AG08396 (cell line): ENCODE measurements at regions not wholly inside any gene's neighbourhood (a gene's known extent, or its start where the extent isn't known, plus 50 kb on each side); places are given as distances from the start of the nearest gene placed in this dataset.
"Not testable (repeated sequence)": the region's sequence is repeated elsewhere in the genome, so short reads cannot be mapped to it uniquely, and the experiment has no call there.

Source experiments
- DNase-seq: peaks from one replicate; pipeline ENCODE4 v3.0.0; 2012; ENCODE audit warnings: low spot score, mixed read lengths

DNA sequence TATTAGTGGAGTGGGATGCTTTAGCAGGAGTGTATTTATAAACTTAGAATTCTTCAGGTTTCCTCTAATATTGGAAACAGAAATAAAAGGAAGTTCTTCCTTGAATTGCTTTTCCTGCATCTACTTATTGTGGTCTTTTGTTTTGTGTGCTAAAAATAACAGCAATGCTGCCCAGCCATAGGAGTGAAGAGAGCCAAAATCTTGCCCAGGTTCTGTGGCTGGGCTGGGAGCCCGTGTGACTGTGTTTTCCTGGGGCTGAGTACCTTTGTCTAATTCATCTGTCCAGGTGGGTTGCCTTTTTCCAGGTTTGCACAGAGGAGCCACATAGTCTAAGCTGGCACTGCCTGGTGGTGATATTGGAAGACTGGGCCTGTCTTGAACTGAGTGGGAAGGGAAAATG lies 179.7 kb upstream of the ADAMTSL1 start:
- no peak for DNase-seq

DNA sequence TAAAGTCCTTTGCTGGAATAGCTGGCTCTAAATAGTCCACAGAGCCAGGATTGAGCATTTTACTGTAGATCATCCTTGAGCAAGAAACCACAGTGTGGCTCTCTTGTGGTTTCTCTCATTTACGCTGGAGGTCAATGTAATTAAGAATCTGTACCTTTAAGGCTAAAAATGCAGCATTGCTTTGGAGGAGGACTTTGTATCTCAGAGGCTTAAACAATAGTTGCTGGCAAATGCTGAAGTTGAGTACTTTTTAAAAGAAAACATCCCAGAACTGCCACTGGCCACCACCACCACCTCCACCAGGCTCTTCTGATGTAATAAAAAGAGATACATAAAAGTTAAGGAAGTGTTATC lies 177.3 kb upstream of the ADAMTSL1 start:
- DNase-seq, result no peak

DNA sequence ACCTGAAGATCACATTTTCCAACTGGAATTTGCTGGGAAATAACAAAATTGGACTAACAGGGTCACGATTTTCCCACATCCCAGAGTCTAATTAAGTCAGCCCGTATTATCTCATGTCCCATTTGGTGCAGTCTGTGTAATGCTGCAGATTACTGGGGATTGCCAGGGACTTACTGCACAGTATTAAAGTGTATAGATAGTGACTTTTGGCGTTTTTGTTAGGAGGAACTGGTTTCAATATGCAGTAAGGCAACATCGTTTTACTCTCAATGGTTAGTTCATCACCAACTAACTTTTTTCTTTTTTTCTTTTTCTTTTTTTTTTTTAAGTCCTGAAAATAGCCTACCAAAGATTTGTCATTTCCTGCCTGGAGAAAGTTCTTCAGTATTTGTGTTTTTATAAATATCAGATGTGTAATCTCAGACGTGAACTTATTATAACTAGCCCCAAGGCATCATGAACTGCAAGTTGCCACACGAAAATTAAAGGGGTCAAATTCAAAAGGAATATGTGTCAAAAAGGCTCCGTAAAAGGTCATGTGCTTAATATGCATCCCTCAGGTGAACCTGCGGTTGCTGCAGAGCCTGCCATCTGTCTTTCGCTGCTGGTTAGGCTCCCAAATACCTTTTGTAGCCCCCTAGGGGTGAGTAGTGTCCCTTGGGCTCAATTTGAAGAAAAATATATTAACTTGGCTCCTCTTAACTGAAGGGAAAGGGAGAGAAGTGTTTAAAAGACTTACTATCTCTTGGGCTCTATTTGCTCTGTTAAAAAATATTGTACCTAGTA lies 176.7 kb upstream of the ADAMTSL1 start:
- peak; percentile 11 for DNase-seq

DNA sequence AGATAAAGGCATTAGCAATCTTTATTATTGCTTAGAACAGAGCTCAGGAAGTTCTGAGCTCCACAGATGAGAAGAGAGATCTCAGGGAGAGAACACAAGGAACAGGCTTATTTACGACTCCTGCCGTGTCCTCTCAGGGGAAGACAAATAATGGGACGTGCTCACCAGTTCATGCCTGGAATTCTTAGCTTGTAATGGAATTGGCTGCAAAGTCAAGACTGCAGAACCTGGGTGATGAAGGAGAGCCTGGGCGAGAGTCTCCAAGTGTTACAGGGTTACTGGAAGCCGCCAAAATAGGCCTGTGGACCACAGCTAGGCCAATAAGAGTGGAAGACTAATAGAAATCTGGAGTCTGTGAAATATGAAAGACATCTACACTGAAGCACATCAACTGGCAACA lies 174.5 kb upstream of the ADAMTSL1 start:
- DNase-seq, result no peak

DNA sequence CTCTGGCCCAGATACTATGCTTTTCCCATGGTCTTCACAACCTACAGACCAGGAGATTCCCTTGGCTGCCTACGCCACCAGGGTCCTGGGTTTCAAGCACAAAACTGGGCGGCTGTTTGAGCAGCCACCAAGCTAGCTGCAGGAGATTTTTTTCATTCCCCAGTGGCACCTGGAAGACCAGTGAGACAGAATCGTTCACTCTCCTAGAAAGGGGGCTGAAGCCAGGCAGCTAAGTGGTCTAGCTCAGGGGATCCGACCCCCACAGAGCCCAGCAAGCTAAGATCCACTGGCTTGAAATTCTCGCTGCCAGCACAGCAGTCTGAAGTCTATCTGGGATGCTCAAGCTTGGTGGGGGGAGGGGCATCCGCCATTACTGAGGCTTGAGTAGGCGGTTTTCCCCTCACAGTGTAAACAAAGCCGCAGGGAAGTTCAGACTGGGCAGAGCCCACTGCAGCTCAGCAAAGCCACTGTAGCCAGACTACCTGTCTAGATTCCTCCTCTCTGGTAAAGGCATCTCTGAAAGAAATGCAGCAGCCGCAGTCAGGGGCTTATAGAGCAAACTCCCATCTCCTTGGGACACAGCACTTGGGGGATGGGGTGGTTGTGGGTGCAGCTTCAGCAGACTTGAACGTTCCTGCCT lies 168.7 kb upstream of the ADAMTSL1 start:
- not testable (repeated sequence) for DNase-seq

- no peak for DNase-seq
These were observed 159.6 kb upstream of the ADAMTSL1 start for GRCh38 chr9:18314316-18314715.

- no peak for DNase-seq
These were observed 156.1 kb upstream of the ADAMTSL1 start for GRCh38 chr9:18317896-18318295.

GRCh38 chr9:18319918-18320445 lies 154.0 kb upstream of the ADAMTSL1 start:
- DNase-seq, result no peak

GRCh38 chr9:18324928-18325745 lies 148.8 kb upstream of the ADAMTSL1 start:
- DNase-seq, result no peak

DNA sequence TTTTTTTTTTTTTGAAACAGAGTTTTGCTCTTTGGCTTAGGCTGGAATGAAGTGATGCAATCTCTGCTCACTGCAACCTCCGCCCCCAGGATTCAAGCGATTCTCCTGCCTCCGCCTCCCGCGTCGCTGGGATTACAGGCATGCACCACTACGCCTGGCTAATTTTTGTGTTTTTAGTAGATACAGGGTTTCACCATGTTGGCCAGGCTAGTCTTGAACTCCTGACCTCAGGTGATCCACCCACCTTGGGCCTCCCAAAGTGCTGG lies 148.3 kb upstream of the ADAMTSL1 start:
- not testable (repeated sequence) for DNase-seq

GRCh38 chr9:18327121-18327520 lies 146.8 kb upstream of the ADAMTSL1 start:
- no peak for DNase-seq

GRCh38 chr9:18330401-18331309 lies 143.3 kb upstream of the ADAMTSL1 start:
- DNase-seq, result no peak

- no peak for DNase-seq
These were observed 142.7 kb upstream of the ADAMTSL1 start for GRCh38 chr9:18331310-18331684.

GRCh38 chr9:18331808-18332209 lies 142.1 kb upstream of the ADAMTSL1 start:
- no peak for DNase-seq

- DNase-seq, result no peak
These were observed 140.8 kb upstream of the ADAMTSL1 start for GRCh38 chr9:18333157-18333556.

GRCh38 chr9:18335825-18336224 lies 138.1 kb upstream of the ADAMTSL1 start:
- no peak for DNase-seq

GRCh38 chr9:18338042-18338441 lies 135.9 kb upstream of the ADAMTSL1 start:
- no peak for DNase-seq

DNA sequence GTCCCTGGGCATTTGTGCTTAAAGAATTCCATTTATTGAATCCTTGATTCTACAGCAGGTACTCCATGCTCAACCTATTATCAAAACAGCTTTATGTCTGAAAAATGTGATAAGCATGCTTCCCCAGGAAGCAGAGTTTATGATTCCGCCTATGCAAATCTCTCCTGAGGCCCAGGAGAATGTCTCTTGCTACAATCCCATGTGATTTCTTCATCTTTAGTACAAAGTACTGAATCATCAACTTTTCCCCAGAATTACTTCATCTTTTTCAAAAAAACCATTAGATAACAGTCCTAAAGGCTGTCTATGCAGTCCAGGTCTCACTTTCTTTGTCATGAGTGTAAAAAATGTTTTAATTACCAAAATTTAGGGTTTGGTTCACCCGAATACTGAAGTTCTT lies 130.2 kb upstream of the ADAMTSL1 start:
- DNase-seq, result no peak

DNA sequence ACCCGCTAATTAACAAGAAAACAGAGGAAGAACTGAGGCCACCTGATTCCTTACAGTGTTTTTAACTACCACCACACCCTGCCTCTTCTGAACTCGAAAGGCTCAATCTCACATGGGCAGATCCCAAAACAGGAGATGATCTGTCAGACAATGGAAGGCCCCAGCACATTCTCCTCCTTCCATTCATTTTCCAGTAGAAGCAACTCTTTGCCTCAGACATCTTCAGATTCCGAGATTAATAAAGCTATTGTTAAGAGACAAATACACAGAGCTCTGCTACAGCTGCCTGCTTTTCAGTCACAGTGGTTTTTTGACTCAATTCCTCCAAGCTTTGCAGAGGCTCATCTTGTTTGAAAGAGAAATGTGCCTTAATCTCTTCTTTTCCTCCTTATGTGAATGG lies 127.2 kb upstream of the ADAMTSL1 start:
- DNase-seq, result no peak

GRCh38 chr9:18347386-18348082 lies 126.4 kb upstream of the ADAMTSL1 start:
- DNase-seq, result no peak

GRCh38 chr9:18348083-18348475 lies 125.9 kb upstream of the ADAMTSL1 start:
- DNase-seq, result no peak
